ENCODE measurements at regions not wholly inside any gene's neighbourhood (a gene's known extent, or its start where the extent isn't known, plus 50 kb on each side); places are given as distances from the start of the nearest gene placed in this dataset.

DNA sequence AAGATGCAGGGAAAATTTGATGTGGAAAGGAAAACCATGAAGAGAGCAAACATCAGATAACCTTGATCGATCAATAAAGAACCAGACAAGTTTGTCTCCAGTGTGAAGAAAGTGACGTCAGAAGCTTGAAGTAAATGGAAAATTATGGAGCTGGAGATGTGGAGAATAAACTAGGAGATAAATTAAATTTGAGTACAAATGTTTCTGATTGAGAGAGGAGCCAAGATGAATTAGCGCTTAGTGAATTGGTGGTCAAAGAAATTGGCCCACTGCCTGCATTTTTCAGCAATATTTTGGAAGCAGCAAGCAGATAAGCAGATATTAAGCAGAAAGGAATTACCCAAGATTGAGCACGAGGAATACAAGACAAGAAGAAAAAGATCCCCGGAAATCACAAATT is 567.3 kb upstream of the ZNF385D start:
- DNase-seq: no peak
- H2AFZ ChIP-seq (ENCODE audit: low read depth): no peak overlapping the region
- no peak overlapping the region for H3K4me2 ChIP-seq
- no peaks in the 10 kb centered on the region; the same call in 1 of the 2 replicates for H3K9me2 ChIP-seq
- 48% methylated on average over 5 of the region's 5 CpGs for WGBS (ENCODE audit: low lambda C conversion rate)
- no peaks in the 10 kb centered on the region for H3K36me3 ChIP-seq (replicated peaks in 1 of 2; ENCODE audit: control insufficient read depth in 1 of 2, insufficient read depth in 2 of 2, low read length in 1 of 2)
- no peaks in the 10 kb centered on the region for H4K20me1 ChIP-seq (ENCODE audit: insufficient read depth)
- POLR2A ChIA-PET: no interaction called here
- H3K9ac ChIP-seq: no peak overlapping the region
- H3K27me3 ChIP-seq (ENCODE audit: insufficient read depth): no peaks in the 10 kb centered on the region
- CTCF ChIA-PET: no interaction called here
- no peaks in the 10 kb centered on the region for H3K9me3 ChIP-seq
- no peak overlapping the region for H3K4me3 ChIP-seq (ENCODE audit: low read depth in 2 of 2, low read length in 1 of 2)
- no peaks in the 10 kb centered on the region for H3K79me2 ChIP-seq (ENCODE audit: insufficient read depth)
- H3K4me1 ChIP-seq (ENCODE audit: control insufficient read depth in 1 of 2, insufficient read depth in 2 of 2, low read depth in 1 of 2, low read length in 1 of 2): no peaks in the 10 kb centered on the region; a peak in 1 of 4 replicates
- H3K27ac ChIP-seq (ENCODE audit: low read depth in 2 of 2, low read length in 1 of 2): no peak overlapping the region
- no peaks in the 10 kb centered on the region for H3F3A ChIP-seq (replicated peaks; ENCODE audit: insufficient read depth)
- TF ChIP-seq, protein P1, sequence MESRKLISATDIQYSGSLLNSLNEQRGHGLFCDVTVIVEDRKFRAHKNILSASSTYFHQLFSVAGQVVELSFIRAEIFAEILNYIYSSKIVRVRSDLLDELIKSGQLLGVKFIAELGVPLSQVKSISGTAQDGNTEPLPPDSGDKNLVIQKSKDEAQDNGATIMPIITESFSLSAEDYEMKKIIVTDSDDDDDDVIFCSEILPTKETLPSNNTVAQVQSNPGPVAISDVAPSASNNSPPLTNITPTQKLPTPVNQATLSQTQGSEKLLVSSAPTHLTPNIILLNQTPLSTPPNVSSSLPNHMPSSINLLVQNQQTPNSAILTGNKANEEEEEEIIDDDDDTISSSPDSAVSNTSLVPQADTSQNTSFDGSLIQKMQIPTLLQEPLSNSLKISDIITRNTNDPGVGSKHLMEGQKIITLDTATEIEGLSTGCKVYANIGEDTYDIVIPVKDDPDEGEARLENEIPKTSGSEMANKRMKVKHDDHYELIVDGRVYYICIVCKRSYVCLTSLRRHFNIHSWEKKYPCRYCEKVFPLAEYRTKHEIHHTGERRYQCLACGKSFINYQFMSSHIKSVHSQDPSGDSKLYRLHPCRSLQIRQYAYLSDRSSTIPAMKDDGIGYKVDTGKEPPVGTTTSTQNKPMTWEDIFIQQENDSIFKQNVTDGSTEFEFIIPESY (IDR thresholded peaks at IDR 0.05; ENCODE audit: borderline replicate concordance, low read depth): no peak
- TF ChIP-seq, protein P2, sequence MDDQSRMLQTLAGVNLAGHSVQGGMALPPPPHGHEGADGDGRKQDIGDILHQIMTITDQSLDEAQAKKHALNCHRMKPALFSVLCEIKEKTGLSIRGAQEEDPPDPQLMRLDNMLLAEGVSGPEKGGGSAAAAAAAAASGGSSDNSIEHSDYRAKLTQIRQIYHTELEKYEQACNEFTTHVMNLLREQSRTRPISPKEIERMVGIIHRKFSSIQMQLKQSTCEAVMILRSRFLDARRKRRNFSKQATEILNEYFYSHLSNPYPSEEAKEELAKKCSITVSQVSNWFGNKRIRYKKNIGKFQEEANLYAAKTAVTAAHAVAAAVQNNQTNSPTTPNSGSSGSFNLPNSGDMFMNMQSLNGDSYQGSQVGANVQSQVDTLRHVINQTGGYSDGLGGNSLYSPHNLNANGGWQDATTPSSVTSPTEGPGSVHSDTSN (IDR thresholded peaks at IDR 0.05): 0 out of 2 replicates have a peak, but pooled peaks have one; percentile 10
- TF ChIP-seq RAD21 (IDR thresholded peaks at IDR 0.05; ENCODE audit: low read length) (no peak), RXRA (IDR thresholded peaks at IDR 0.05; ENCODE audit: borderline replicate concordance, low read depth) (no peak), EP300 (IDR thresholded peaks at IDR 0.05; ENCODE audit: borderline replicate concordance in 1 of 2, low read depth in 1 of 2, low read length in 1 of 2) (peak in 1 of 2 experiments; percentile 18; a peak in 1 of 4 replicates), FOSL2 (IDR thresholded peaks at IDR 0.05; ENCODE audit: borderline replicate concordance, low read depth) (no peak), TEAD4 (IDR thresholded peaks at IDR 0.05; ENCODE audit: borderline replicate concordance, insufficient read depth) (no peak), NRF1 (IDR thresholded peaks at IDR 0.05; ENCODE audit: low read depth, low read length) (no peak)

DNA sequence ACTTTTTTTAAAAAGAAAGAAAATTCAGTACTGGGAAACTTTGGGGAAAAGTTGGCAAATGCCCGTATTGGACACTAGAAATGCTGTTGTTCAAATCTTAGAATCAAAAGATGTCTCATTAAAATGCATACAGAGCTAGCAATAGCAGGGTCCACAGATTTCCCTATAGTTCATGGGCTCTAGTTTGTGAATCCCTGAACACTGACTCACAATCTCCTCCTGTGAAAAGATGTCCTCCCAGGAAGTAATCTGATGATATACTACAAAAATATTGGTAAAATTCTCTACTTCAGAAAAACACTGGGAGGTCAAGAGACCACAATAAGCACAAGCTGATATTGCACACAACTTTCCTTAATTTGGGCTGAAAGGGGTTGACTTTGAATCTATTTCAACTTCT is 568.4 kb upstream of the ZNF385D start:
- no peak for TF ChIP-seq RCOR1 (IDR thresholded peaks at IDR 0.05; ENCODE audit: low read length)
- TF ChIP-seq TCF12 (IDR thresholded peaks at IDR 0.05): 0 out of 2 replicates have a peak, but pooled peaks have one; percentile 6
- TF ChIP-seq FOSL2 (IDR thresholded peaks at IDR 0.05; ENCODE audit: borderline replicate concordance, low read depth): 0 out of 2 replicates have a peak, but pooled peaks have one; percentile 5
- 0 out of 2 replicates have a peak, but pooled peaks have one; percentile 12 for TF ChIP-seq JUND (IDR thresholded peaks at IDR 0.05)
- Histone ChIP-seq H3K36me3 (replicated peaks in 1 of 2; ENCODE audit: control insufficient read depth in 1 of 2, insufficient read depth in 2 of 2, low read length in 1 of 2) (no peaks in the 10 kb centered on the region), H3K27me3 (ENCODE audit: insufficient read depth) (no peaks in the 10 kb centered on the region), H3K9me2 (no peaks in the 10 kb centered on the region; the same call in 1 of the 2 replicates), H2AFZ (ENCODE audit: low read depth) (no peak overlapping the region), H3K27ac (ENCODE audit: low read depth in 2 of 2, low read length in 1 of 2) (no peak overlapping the region), H3K4me3 (ENCODE audit: low read depth in 2 of 2, low read length in 1 of 2) (no peak overlapping the region), H3K4me2 (no peak overlapping the region), H3K9me3 (no peaks in the 10 kb centered on the region), H3K4me1 (ENCODE audit: control insufficient read depth in 1 of 2, insufficient read depth in 2 of 2, low read depth in 1 of 2, low read length in 1 of 2) (no peaks in the 10 kb centered on the region; a peak in 1 of 4 replicates), H4K20me1 (ENCODE audit: insufficient read depth) (no peaks in the 10 kb centered on the region), H3F3A (replicated peaks; ENCODE audit: insufficient read depth) (no peaks in the 10 kb centered on the region), H3K9ac (no peak overlapping the region), H3K79me2 (ENCODE audit: insufficient read depth) (no peaks in the 10 kb centered on the region)
- ChIA-PET CTCF (interaction anchor here (0.8 kb wide), 1 partner anchor 27 kb away, joined by 3 read pairs; no protein-coding TSS in a partner anchor), POLR2A (no interaction called here)
- no peak for DNase-seq
- WGBS (ENCODE audit: low lambda C conversion rate): 40% methylated on average over 1 of the region's 1 CpG

Data from SK-N-SH (cell line).